ENCODE measurements at regions not wholly inside any gene's neighbourhood (a gene's known extent, or its start where the extent isn't known, plus 50 kb on each side); places are given as distances from the start of the nearest gene placed in this dataset.

DNA sequence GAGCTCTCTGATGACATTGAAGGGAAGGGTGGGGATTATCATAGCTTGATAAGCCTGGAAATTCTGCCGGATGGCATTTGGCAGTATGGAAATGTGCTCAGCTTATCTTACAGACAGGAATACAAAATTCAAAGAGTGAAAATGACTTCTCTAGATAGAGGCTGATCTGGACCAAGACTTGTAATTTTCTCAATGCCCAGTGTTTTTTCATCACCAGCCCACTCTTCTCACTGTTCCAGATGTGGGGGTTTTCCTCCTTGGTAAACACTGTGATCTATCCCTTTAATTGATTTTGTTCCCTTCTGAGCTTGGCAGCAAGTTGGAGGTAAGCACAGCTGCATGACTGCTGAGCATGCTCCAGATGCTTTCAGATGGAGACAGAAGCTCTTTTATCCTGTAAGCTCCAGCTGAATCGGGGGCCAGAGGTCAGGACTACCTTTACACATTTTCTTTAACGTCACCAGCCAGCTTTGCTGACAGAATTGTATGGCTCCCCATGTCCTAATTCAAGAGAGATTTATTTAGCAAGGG, 287.4 kb upstream of the TCF4 start:
- TF ChIP-seq, protein P1, sequence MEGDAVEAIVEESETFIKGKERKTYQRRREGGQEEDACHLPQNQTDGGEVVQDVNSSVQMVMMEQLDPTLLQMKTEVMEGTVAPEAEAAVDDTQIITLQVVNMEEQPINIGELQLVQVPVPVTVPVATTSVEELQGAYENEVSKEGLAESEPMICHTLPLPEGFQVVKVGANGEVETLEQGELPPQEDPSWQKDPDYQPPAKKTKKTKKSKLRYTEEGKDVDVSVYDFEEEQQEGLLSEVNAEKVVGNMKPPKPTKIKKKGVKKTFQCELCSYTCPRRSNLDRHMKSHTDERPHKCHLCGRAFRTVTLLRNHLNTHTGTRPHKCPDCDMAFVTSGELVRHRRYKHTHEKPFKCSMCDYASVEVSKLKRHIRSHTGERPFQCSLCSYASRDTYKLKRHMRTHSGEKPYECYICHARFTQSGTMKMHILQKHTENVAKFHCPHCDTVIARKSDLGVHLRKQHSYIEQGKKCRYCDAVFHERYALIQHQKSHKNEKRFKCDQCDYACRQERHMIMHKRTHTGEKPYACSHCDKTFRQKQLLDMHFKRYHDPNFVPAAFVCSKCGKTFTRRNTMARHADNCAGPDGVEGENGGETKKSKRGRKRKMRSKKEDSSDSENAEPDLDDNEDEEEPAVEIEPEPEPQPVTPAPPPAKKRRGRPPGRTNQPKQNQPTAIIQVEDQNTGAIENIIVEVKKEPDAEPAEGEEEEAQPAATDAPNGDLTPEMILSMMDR (IDR thresholded peaks at IDR 0.05), result no peak
- no peak for TF ChIP-seq POLR2A (IDR thresholded peaks at IDR 0.05)
- intact Hi-C loops (cut with DNase I; ENCODE audit: low total_unique reads), result no loop called here
- H3K27ac ChIP-seq, result no peak overlapping the region
- H3K9me3 ChIP-seq, result no peaks in the 10 kb centered on the region
- H3K4me1 ChIP-seq, result no peaks in the 10 kb centered on the region
- 40 to 49% methylated on average over 3 of the region's 3 CpGs for WGBS, 2 donors
- DNase-seq, result no peak
- no peaks in the 10 kb centered on the region for H3K27me3 ChIP-seq
- no peaks in the 10 kb centered on the region for H3K36me3 ChIP-seq (ENCODE audit: low read depth, missing control alignments)
- H3K4me3 ChIP-seq, result no peak overlapping the region

DNA sequence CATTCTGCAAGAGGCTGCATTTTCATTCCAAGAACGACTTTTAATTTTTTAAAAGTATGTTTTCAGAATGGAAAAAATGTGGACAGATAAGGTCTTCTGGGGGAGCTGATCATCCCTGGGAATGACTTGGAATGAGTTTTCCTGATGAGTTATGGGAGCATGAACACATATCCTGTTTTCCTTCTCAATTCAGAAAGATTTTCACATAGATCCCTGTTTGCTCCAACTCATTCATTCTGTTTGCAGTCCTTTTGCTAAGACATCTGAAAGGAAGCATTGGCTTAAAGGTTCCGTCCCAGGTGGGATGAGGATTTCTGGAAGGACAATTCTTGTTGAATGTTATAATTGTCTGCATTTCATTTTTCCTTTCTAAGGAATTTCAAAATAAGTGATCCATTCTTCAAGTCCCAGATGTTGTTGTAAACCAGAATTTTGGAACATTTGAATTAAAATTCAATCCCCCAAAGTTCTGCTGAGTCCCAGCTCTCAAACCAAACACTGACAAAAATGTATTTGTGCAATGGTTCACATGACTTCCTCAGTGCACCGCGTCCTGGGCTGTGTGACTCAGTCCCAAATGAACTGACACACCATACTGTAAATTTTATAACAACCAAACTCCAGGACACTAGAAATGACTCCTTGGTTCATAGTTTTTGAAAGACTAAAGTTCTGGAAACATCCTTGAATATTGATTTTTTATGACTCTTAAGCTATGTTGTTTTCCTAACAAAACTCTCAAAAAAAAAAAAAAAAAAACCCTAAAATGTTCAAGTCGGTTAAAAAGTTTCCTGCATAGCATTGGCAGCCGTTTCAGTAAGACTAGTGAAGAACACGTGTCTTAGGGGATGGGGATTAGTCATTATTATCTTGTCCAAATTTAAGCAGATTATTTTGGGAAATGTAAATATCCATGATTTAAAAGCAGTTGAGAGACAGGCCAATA, 281.8 kb upstream of the TCF4 start:
- Histone ChIP-seq H3K4me3 (no peak overlapping the region), H3K4me1 (no peaks in the 10 kb centered on the region), H3K36me3 (ENCODE audit: low read depth, missing control alignments) (no peaks in the 10 kb centered on the region), H3K27me3 (no peaks in the 10 kb centered on the region), H3K27ac (no peak overlapping the region), H3K9me3 (no peaks in the 10 kb centered on the region)
- DNase-seq, result no peak
- 37 to 46% methylated on average over 7 of the region's 7 CpGs for WGBS, 2 donors
- intact Hi-C loops (cut with DNase I; ENCODE audit: low total_unique reads), result no loop called here
- TF ChIP-seq, protein P1 (IDR thresholded peaks at IDR 0.05), result no peak
- no peak for TF ChIP-seq POLR2A (IDR thresholded peaks at IDR 0.05)

DNA sequence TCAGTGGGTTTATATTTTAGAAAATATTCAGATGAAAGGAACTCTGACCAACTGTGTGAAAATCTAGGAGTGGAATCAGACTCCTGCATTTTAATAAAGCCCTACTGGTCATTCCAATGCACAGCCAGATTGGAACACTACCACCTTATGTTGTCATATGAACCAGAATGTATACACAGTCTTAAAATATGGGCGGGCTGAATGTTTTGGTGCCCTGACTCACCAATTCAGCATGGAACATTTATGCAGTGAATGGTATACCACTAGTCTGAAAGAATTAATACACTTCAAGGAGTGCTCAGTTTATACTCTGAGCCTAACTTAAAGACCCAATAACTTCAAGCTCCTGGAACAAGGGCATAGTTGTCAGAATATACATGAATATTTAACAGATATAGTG, 280.9 kb upstream of the TCF4 start:
- Histone ChIP-seq H3K4me1 (no peaks in the 10 kb centered on the region), H3K27ac (no peak overlapping the region), H3K4me3 (no peak overlapping the region), H3K9me3 (no peaks in the 10 kb centered on the region), H3K36me3 (ENCODE audit: low read depth, missing control alignments) (no peaks in the 10 kb centered on the region), H3K27me3 (no peaks in the 10 kb centered on the region)
- intact Hi-C loops (cut with DNase I; ENCODE audit: low total_unique reads), result no loop called here
- DNase-seq, result no peak
- 91 to 93% methylated on average over 1 of the region's 1 CpG for WGBS, 2 donors
- TF ChIP-seq, protein P1 (IDR thresholded peaks at IDR 0.05), result no peak
- TF ChIP-seq POLR2A (IDR thresholded peaks at IDR 0.05), result no peak

DNA sequence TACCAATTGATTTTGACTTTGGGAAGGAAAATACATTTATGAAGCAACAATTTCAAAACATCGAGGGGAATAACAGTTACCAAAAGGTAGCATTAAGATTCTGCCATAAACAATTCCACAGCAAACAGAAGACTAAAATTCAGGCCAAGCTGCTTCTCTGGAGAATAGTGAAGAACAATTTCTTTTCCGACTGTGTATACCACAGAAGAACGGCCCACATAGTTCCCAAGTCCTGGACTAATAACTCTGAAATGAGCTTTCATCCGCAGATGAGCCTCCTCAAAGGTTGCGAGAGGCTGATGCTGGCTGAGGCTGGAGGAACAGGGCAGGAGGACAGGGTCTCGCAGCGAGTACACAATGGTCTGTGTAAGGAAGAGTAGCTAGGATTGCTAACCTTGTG, 278.9 kb upstream of the TCF4 start:
- DNase-seq, result no peak
- Histone ChIP-seq H3K27ac (no peak overlapping the region), H3K9me3 (no peaks in the 10 kb centered on the region), H3K4me1 (peaks cover 6% of the 10 kb centered on the region), H3K27me3 (no peaks in the 10 kb centered on the region), H3K4me3 (no peak overlapping the region), H3K36me3 (ENCODE audit: low read depth, missing control alignments) (no peaks in the 10 kb centered on the region)
- 67 to 78% methylated on average over 7 of the region's 7 CpGs for WGBS, 2 donors
- intact Hi-C loops (cut with DNase I; ENCODE audit: low total_unique reads), result no loop called here
- TF ChIP-seq, protein P1 (IDR thresholded peaks at IDR 0.05), result no peak
- TF ChIP-seq POLR2A (IDR thresholded peaks at IDR 0.05), result no peak
